HL-60 (cell line): ENCODE measurements at regions not wholly inside any gene's neighbourhood (a gene's known extent, or its start where the extent isn't known, plus 50 kb on each side); places are given as distances from the start of the nearest gene placed in this dataset.
A peak's percentile ranks its signal among the peaks of the same experiment; 100 is the strongest.

ENCODE experiments used
- DNase-seq, 2 experiments: peaks; one replicate each; pipeline ENCODE4 v3.0.0-alpha.2; 2010 to 2020; ENCODE audit warnings: low read depth in 1 of 2, low spot score in 1 of 2
- H3K27ac ChIP-seq: fragments of 250-450 bp; sonication (Bioruptor Pico); replicated peaks from 2 replicates; pipeline ENCODE4 v1.5.1; 2020; ENCODE audit warnings: mild to moderate bottlenecking, moderate library complexity
- H3K27me3 ChIP-seq: fragments of 250-450 bp; sonication (Bioruptor Pico); 2 replicates; pipeline ENCODE4 v1.5.1; 2021; ENCODE audit warnings: mild to moderate bottlenecking, moderate library complexity; ENCODE audit not compliant: insufficient read depth, poor library complexity, severe bottlenecking
- H3K4me3 ChIP-seq: replicated peaks from 2 replicates; pipeline ENCODE4 v1.5.1; 2011; ENCODE audit warnings: mild to moderate bottlenecking, control low read depth, low read length; ENCODE audit not compliant: insufficient read depth
- CTCF ChIP-seq: IDR thresholded peaks from one replicate; pipeline ENCODE4 v1.5.1; 2011; ENCODE audit warnings: low read length, control low read depth, inconsistent platforms; ENCODE audit not compliant: insufficient read depth
- GABPA ChIP-seq: IDR thresholded peaks from 2 replicates; pipeline ENCODE4 v1.6.1; 2012; ENCODE audit warnings: low read depth
- POLR2AphosphoS5 ChIP-seq: IDR thresholded peaks from 2 replicates; pipeline ENCODE4 v1.6.1; 2012; ENCODE audit warnings: low read depth
- REST ChIP-seq: IDR thresholded peaks from 2 replicates; pipeline ENCODE4 v1.6.1; 2012; ENCODE audit warnings: low read depth; ENCODE audit not compliant: insufficient replicate concordance
- SPI1 ChIP-seq: IDR thresholded peaks from 2 replicates; pipeline ENCODE4 v1.6.1; 2012; ENCODE audit warnings: low read depth, mild to moderate bottlenecking, borderline replicate concordance

GRCh38 chr5:2018390-2018724, 135.6 kb upstream of the IRX4 start:
- Histone ChIP-seq H3K27ac (no peak overlapping the region), H3K27me3 (peaks cover 3% of the 10 kb centered on the region), H3K4me3 (no peak overlapping the region)
- DNase-seq = no peak
- no peak for TF ChIP-seq REST
- no peak for TF ChIP-seq GABPA
- no peak for TF ChIP-seq POLR2AphosphoS5
- TF ChIP-seq SPI1 = no peak
- TF ChIP-seq CTCF = no peak

- peak in 1 of 2 experiments; percentile 49 for DNase-seq
- H3K4me3 ChIP-seq = no peak overlapping the region
- peaks cover 3% of the 10 kb centered on the region for H3K27me3 ChIP-seq
- TF ChIP-seq POLR2AphosphoS5 (no peak), REST (no peak), SPI1 (no peak), GABPA (no peak), CTCF (peak; percentile 35)
- no peak overlapping the region for H3K27ac ChIP-seq
These were observed 135.0 kb upstream of the IRX4 start for GRCh38 chr5:2017540-2018389.

- Histone ChIP-seq H3K27me3 (peaks cover 3% of the 10 kb centered on the region), H3K4me3 (no peak overlapping the region), H3K27ac (no peak overlapping the region)
- TF ChIP-seq CTCF = no peak
- no peak for TF ChIP-seq REST
- no peak for TF ChIP-seq SPI1
- TF ChIP-seq GABPA = no peak
- TF ChIP-seq POLR2AphosphoS5 = no peak
- no peak for DNase-seq
These were observed 133.2 kb upstream of the IRX4 start for GRCh38 chr5:2015961-2016360.
